Mucosa of descending colon (tissue), 3 donors: ENCODE measurements at regions not wholly inside any gene's neighbourhood (a gene's known extent, or its start where the extent isn't known, plus 50 kb on each side); places are given as distances from the start of the nearest gene placed in this dataset.

Experiments
- ATAC-seq: fragments of 200-7000 bp; cut with Tn5 transposase; one replicate; pipeline ENCODE4 v1.9.1; 2020; ENCODE audit warnings: mild to moderate bottlenecking, moderate library complexity
- DNase-seq, 3 donors: peaks; one replicate each; pipeline ENCODE4 v3.0.0-alpha.2; 2020
- H3K36me3 ChIP-seq: fragments of 200-600 bp; one replicate; pipeline ENCODE4 v1.8.0; 2021; ENCODE audit warnings: low read depth, mild to moderate bottlenecking
- H3K4me1 ChIP-seq: fragments of 200-600 bp; one replicate; pipeline ENCODE4 v1.8.0; 2021; ENCODE audit warnings: low read depth, mild to moderate bottlenecking
- H3K4me3 ChIP-seq: fragments of 200-600 bp; one replicate; pipeline ENCODE4 v1.8.0; 2021; ENCODE audit warnings: mild to moderate bottlenecking
- H3K9me3 ChIP-seq: fragments of 200-600 bp; one replicate; pipeline ENCODE4 v1.8.0; 2021; ENCODE audit warnings: mild to moderate bottlenecking
- intact Hi-C, 2 donors: fragments of 100-400 bp; cut with DNase I in 1 of 2; cut with micrococcal nuclease in 1 of 2; formaldehyde crosslinking; loops; one replicate each; pipeline versions ENCODE4 v1.11.0 to v1.11.1; 2022; cut with DNase I, micrococcal nuclease
- TF ChIP-seq, protein P1 (sequence below): fragments of 200-600 bp; IDR thresholded peaks from one replicate; pipeline ENCODE4 v1.8.0; 2022; ENCODE audit warnings: antibody characterized with exemption, mild to moderate bottlenecking
- donor health status: DM: no; HTN: no; CAD: no; lungs with moderate emphysema.
- donor health status: DM: no; HTN: no; CAD: no.
- donor health status: DM: no; HTN: yes; CAD: no.

DNA sequence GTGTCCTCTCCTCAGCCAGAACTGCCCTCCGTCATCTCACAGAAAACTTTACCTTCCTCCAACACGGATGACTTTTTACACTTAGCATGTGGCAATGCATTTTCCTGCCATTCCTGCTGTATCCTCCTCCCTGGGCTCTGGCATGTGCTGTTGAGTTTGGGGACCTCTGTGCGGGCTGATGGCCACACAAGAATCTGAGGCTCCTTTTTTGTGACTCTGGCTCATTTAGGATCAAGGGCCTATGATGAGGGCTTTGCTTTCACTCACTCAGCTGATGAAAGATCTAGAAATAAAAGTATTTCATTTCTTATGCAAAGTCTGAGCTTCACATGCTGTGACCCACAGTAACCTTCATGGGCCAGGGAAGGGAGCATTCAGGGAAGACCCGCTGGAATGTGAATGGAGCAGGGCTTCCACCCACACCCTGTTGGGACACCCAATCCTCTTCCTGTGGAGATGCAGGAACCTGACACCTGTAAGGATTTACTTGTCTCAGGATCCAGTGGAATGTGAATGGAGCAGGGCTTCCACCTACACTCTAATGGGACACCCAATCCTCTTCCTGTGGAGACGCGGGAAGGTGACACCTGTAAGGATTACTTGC lies 500.3 kb upstream of the MKI67 start:
- ATAC-seq (no peak), DNase-seq (no peak)
- Histone ChIP-seq H3K4me3 (no peak overlapping the region), H3K36me3 (no peaks in the 10 kb centered on the region), H3K4me1 (no peaks in the 10 kb centered on the region), H3K9me3 (no peaks in the 10 kb centered on the region)
- intact Hi-C loops: no loop called here
- TF ChIP-seq, protein P1, sequence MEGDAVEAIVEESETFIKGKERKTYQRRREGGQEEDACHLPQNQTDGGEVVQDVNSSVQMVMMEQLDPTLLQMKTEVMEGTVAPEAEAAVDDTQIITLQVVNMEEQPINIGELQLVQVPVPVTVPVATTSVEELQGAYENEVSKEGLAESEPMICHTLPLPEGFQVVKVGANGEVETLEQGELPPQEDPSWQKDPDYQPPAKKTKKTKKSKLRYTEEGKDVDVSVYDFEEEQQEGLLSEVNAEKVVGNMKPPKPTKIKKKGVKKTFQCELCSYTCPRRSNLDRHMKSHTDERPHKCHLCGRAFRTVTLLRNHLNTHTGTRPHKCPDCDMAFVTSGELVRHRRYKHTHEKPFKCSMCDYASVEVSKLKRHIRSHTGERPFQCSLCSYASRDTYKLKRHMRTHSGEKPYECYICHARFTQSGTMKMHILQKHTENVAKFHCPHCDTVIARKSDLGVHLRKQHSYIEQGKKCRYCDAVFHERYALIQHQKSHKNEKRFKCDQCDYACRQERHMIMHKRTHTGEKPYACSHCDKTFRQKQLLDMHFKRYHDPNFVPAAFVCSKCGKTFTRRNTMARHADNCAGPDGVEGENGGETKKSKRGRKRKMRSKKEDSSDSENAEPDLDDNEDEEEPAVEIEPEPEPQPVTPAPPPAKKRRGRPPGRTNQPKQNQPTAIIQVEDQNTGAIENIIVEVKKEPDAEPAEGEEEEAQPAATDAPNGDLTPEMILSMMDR: no peak

- TF ChIP-seq, protein P1: no peak
- DNase-seq (no peak), ATAC-seq (no peak)
- no peaks in the 10 kb centered on the region for H3K9me3 ChIP-seq
- H3K4me1 ChIP-seq: no peaks in the 10 kb centered on the region
- H3K36me3 ChIP-seq: no peaks in the 10 kb centered on the region
- intact Hi-C loops: no loop called here
- no peak overlapping the region for H3K4me3 ChIP-seq
Measured at GRCh38 chr10:128627811-128628210, 501.6 kb upstream of the MKI67 start.

DNA sequence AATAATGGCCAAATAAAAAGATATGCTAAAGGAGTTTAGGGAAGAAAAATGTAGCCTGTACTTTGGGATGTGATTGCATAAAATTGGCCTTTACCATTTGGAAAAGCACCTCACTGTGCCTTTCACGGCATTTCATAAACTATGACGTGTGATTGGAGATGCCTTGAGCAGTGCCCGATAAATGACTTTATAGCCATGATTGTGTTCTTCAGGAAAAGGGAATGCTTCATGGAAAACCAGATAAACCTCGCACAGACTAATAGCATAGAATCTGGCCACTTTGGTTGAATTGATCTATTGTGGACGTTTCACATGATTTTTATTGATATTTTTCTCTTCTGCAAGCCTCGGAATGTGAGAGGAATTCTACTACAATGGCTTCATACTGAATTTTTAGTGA lies 502.0 kb upstream of the MKI67 start:
- TF ChIP-seq, protein P1: no peak
- intact Hi-C loops: no loop called here
- Histone ChIP-seq H3K4me1 (no peaks in the 10 kb centered on the region), H3K9me3 (no peaks in the 10 kb centered on the region), H3K4me3 (no peak overlapping the region), H3K36me3 (no peaks in the 10 kb centered on the region)
- DNase-seq: no peak
- no peak for ATAC-seq

DNA sequence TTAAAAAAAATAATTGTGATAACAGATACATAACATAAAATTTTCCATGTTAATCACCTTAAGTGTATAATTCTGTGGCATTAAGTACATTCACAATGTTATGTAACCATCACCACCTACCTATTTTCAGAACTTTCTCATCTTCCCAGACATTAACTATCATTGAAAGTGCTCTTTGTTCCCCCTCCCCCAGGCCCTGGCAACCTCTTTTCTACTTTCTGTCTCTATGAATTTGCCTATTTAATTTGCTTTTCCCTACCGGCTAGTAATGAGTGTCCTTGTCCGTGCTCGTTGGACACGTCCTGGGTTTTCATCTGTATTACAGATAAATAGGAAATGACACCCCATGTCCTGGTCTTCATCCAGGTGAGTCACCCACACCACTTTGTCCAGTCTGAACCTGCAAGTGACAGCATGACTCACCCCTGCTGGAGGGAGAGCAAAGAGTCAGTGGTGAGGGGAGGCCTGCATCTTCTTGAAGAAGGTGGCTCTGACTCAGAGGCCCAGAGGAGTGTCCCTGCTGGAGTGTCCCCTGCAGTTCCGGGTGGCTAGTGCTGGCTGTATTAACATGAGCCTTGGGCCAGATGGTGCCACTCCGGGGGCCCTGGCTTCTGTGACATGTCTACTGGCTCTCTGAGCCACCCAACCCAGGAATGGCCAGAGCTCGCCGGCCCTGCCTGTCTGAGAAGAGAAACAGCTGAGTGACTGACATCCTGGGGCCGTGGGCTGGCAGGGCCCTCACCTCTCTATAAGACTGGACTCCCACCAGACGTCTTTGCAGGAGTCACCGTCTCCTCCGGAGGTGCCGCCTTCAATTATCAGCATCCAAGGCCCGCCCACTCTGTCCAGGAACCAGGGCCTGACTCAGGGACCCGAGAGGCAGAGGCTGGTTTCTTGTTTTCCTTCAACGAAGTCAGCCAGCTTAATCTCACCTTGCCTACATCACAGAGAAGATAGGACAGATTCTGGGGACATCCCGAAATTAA lies 503.2 kb upstream of the MKI67 start:
- intact Hi-C loops: no loop called here
- no peaks in the 10 kb centered on the region for H3K9me3 ChIP-seq
- TF ChIP-seq, protein P1: no peak
- H3K4me3 ChIP-seq: no peak overlapping the region
- no peaks in the 10 kb centered on the region for H3K4me1 ChIP-seq
- peak; percentile 69 for ATAC-seq
- H3K36me3 ChIP-seq: no peaks in the 10 kb centered on the region
- no peak for DNase-seq

DNA sequence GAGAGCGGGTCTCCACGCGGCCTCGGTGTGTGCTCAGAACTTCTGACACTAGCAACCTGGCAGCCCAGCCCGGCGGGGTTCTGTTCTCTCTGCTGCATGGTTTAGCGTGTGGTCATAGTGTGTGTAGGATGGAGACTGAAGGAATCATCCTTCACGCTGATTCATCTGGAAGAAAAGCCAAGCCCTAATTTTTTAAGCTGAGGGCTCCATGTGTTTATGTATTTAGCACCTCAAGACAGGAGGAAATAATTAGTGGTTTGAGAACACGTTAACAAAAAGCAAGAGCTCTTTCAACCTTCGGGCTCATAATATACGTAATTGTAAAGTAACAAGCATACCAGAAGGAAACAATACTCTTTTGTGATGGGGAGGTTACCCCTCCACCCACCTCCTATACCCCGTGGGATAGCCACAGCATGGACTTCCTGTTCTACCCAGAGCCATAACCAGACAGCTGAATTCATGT lies 504.6 kb upstream of the MKI67 start:
- H3K4me3 ChIP-seq: no peak overlapping the region
- DNase-seq: no peak
- no peaks in the 10 kb centered on the region for H3K9me3 ChIP-seq
- intact Hi-C loops: no loop called here
- TF ChIP-seq, protein P1: no peak
- ATAC-seq: peak; percentile 57
- no peaks in the 10 kb centered on the region for H3K4me1 ChIP-seq
- H3K36me3 ChIP-seq: no peaks in the 10 kb centered on the region
